Neural cell (in vitro differentiated cells): ENCODE measurements at regions not wholly inside any gene's neighbourhood (a gene's known extent, or its start where the extent isn't known, plus 50 kb on each side); places are given as distances from the start of the nearest gene placed in this dataset.

ENCODE experiments used
- CTCF ChIP-seq: fragments of 450-650 bp; IDR thresholded peaks from 2 replicates; pipeline ENCODE4 v1.5.1; 2014; ENCODE audit warnings: antibody characterized with exemption, mild to moderate bottlenecking, moderate library complexity; ENCODE audit not compliant: poor library complexity, severe bottlenecking
- EP300 ChIP-seq: fragments of 450-650 bp; conservative IDR thresholded peaks from 2 replicates; pipeline ENCODE4 v1.6.1; 2014; ENCODE audit warnings: antibody characterized with exemption, mild to moderate bottlenecking, moderate library complexity; ENCODE audit not compliant: poor library complexity, severe bottlenecking
- REST ChIP-seq: IDR thresholded peaks from 2 replicates; pipeline ENCODE4 v1.6.1; 2012; ENCODE audit warnings: borderline replicate concordance

GRCh38 chr13:34258646-34259386 lies 440.9 kb downstream of the RFC3 start:
- TF ChIP-seq CTCF (no peak), REST (no peak), EP300 (no peak)
